ENCODE measurements at regions not wholly inside any gene's neighbourhood (a gene's known extent, or its start where the extent isn't known, plus 50 kb on each side); places are given as distances from the start of the nearest gene placed in this dataset.

- H3K4me3 ChIP-seq (ENCODE audit: low read depth, low read length) = no peak overlapping the region
- TF ChIP-seq CTCF (IDR thresholded peaks at IDR 0.05; ENCODE audit: borderline replicate concordance, insufficient read depth, low read depth, low read length) = no peak
Measured at GRCh38 chr3:99393961-99394360, 244.4 kb upstream of the COL8A1 start.

GRCh38 chr3:99388780-99389179 lies 249.6 kb upstream of the COL8A1 start:
- no peak overlapping the region for H3K4me3 ChIP-seq (ENCODE audit: low read depth, low read length)
- no peak for TF ChIP-seq CTCF (IDR thresholded peaks at IDR 0.05; ENCODE audit: borderline replicate concordance, insufficient read depth, low read depth, low read length)

- TF ChIP-seq CTCF (IDR thresholded peaks at IDR 0.05; ENCODE audit: borderline replicate concordance, insufficient read depth, low read depth, low read length) = no peak
- no peak overlapping the region for H3K4me3 ChIP-seq (ENCODE audit: low read depth, low read length)
Measured at GRCh38 chr3:99384596-99384995, 253.8 kb upstream of the COL8A1 start.

GRCh38 chr3:99376926-99377325 lies 261.5 kb upstream of the COL8A1 start:
- no peak overlapping the region for H3K4me3 ChIP-seq (ENCODE audit: low read depth, low read length)
- no peak for TF ChIP-seq CTCF (IDR thresholded peaks at IDR 0.05; ENCODE audit: borderline replicate concordance, insufficient read depth, low read depth, low read length)

- TF ChIP-seq CTCF (IDR thresholded peaks at IDR 0.05; ENCODE audit: borderline replicate concordance, insufficient read depth, low read depth, low read length) = no peak
- no peak overlapping the region for H3K4me3 ChIP-seq (ENCODE audit: low read depth, low read length)
Measured at GRCh38 chr3:99373846-99374210, 264.6 kb upstream of the COL8A1 start.

- no peak for TF ChIP-seq CTCF (IDR thresholded peaks at IDR 0.05; ENCODE audit: borderline replicate concordance, insufficient read depth, low read depth, low read length)
- H3K4me3 ChIP-seq (ENCODE audit: low read depth, low read length) = no peak overlapping the region
Measured at GRCh38 chr3:99373088-99373845, 265.1 kb upstream of the COL8A1 start.

GRCh38 chr3:99366663-99367429 lies 271.5 kb upstream of the COL8A1 start:
- no peak for TF ChIP-seq CTCF (IDR thresholded peaks at IDR 0.05; ENCODE audit: borderline replicate concordance, insufficient read depth, low read depth, low read length)
- no peak overlapping the region for H3K4me3 ChIP-seq (ENCODE audit: low read depth, low read length)

Measured in GM12875 (cell line).